ENCODE measurements at regions not wholly inside any gene's neighbourhood (a gene's known extent, or its start where the extent isn't known, plus 50 kb on each side); places are given as distances from the start of the nearest gene placed in this dataset.

DNA sequence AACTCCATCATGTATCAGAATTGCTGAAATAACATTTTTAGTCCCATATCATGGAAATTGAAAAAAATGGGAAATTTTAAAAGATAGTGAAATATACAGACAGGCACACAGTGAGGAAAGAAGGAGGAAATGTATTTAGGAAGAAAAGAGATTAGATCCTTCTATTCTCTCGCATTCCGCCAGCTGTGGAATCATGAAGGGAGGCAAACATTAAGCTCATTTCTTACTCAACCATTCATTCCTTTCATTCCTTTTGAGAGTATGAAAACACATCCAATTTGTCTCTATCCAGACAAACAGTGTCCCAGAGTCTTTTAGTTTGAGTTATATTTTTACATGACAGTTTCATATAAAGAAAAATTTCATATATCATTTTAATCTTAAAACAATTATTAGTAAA, 52.5 kb upstream of the KCNMB2 start:
- no peaks in the 10 kb centered on the region for H3K4me1 ChIP-seq (ENCODE audit: control insufficient read depth in 3 of 3, insufficient read depth in 2 of 3, low read depth in 1 of 3, low read length in 2 of 3)
- H3K4me3 ChIP-seq (ENCODE audit: low read depth in 1 of 3, low read length in 3 of 3): no peak overlapping the region
- DNase-seq: no peak
- no peaks in the 10 kb centered on the region for H3K36me3 ChIP-seq (ENCODE audit: control insufficient read depth in 3 of 3, insufficient read depth in 2 of 3, low read depth in 1 of 3, low read length in 3 of 3)
- H3K27ac ChIP-seq (ENCODE audit: low read depth in 1 of 3, low read length in 2 of 3): no peak overlapping the region
- WGBS, 3 donors: 88 to 94% (median 88%) methylated on average over 2 of the region's 2 CpGs
- FAIRE-seq: no peak
- H3K27me3 ChIP-seq (ENCODE audit: control insufficient read depth in 3 of 3, insufficient read depth in 3 of 3, low read length in 3 of 3): no peaks in the 10 kb centered on the region
- no peaks in the 10 kb centered on the region for H3K9me3 ChIP-seq (ENCODE audit: control insufficient read depth in 2 of 2, insufficient read depth in 1 of 2, low read depth in 1 of 2, low read length in 1 of 2)

GRCh38 chr3:178485756-178486155, 50.5 kb upstream of the KCNMB2 start:
- Histone ChIP-seq H3K36me3 (ENCODE audit: control insufficient read depth in 3 of 3, insufficient read depth in 2 of 3, low read depth in 1 of 3, low read length in 3 of 3) (no peaks in the 10 kb centered on the region), H3K9me3 (ENCODE audit: control insufficient read depth in 2 of 2, insufficient read depth in 1 of 2, low read depth in 1 of 2, low read length in 1 of 2) (no peaks in the 10 kb centered on the region), H3K4me1 (ENCODE audit: control insufficient read depth in 3 of 3, insufficient read depth in 2 of 3, low read depth in 1 of 3, low read length in 2 of 3) (no peaks in the 10 kb centered on the region), H3K4me3 (ENCODE audit: low read depth in 1 of 3, low read length in 3 of 3) (no peak overlapping the region), H3K27ac (ENCODE audit: low read depth in 1 of 3, low read length in 2 of 3) (no peak overlapping the region), H3K27me3 (ENCODE audit: control insufficient read depth in 3 of 3, insufficient read depth in 3 of 3, low read length in 3 of 3) (no peaks in the 10 kb centered on the region)
- no peak for DNase-seq
- 69 to 84% (median 75%) methylated on average over 4 of the region's 4 CpGs for WGBS, 3 donors
- no peak for FAIRE-seq

Measured in small intestine (tissue), 7 donors.